GM13977 (cell line): ENCODE measurements at regions not wholly inside any gene's neighbourhood (a gene's known extent, or its start where the extent isn't known, plus 50 kb on each side); places are given as distances from the start of the nearest gene placed in this dataset.

Source experiments
- DNase-seq: peaks from one replicate; pipeline ENCODE4 v3.0.0; 2012; ENCODE audit warnings: low spot score
- in situ Hi-C: fragments of 300-500 bp; cut with MboI; formaldehyde crosslinking; loops from one replicate; pipeline ENCODE4 v1.12.0; 2022; ENCODE audit warnings: low sequenced_read_pairs, low pct_unique_long_range_greater_than_20kb, mixed read lengths, inconsistent platforms; ENCODE audit not compliant: unreplicated experiment
- TF ChIP-seq, protein P1 (sequence below): IDR thresholded peaks from 2 replicates; pipeline ENCODE4 v1.5.1; 2012; ENCODE audit warnings: mild to moderate bottlenecking, control low read depth; ENCODE audit not compliant: insufficient read depth; ENCODE audit errors: extremely low read depth, missing control alignments

DNA sequence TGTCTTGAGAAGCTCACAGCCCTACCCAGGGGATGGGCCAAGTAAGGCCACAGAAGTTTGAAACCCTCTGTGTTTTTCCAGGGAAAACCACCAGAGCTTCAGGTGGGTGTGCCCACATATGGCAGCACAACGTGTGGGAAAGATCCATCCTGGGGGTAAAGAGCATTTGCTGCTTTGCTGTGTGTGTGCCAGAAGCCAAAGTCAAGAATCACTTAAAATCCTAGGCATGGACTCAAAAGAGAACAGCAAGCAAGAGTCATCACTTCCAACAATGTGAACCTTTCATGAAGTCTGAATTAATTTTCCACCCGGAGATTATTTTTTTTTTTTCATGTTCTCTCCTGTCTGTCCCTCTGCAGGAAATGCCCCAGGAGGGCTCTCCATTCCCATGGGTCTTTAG lies 308.2 kb upstream of the SGK1 start:
- in situ Hi-C loops = no loop called here
- DNase-seq = no peak
- TF ChIP-seq, protein P1, sequence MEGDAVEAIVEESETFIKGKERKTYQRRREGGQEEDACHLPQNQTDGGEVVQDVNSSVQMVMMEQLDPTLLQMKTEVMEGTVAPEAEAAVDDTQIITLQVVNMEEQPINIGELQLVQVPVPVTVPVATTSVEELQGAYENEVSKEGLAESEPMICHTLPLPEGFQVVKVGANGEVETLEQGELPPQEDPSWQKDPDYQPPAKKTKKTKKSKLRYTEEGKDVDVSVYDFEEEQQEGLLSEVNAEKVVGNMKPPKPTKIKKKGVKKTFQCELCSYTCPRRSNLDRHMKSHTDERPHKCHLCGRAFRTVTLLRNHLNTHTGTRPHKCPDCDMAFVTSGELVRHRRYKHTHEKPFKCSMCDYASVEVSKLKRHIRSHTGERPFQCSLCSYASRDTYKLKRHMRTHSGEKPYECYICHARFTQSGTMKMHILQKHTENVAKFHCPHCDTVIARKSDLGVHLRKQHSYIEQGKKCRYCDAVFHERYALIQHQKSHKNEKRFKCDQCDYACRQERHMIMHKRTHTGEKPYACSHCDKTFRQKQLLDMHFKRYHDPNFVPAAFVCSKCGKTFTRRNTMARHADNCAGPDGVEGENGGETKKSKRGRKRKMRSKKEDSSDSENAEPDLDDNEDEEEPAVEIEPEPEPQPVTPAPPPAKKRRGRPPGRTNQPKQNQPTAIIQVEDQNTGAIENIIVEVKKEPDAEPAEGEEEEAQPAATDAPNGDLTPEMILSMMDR = no peak

DNA sequence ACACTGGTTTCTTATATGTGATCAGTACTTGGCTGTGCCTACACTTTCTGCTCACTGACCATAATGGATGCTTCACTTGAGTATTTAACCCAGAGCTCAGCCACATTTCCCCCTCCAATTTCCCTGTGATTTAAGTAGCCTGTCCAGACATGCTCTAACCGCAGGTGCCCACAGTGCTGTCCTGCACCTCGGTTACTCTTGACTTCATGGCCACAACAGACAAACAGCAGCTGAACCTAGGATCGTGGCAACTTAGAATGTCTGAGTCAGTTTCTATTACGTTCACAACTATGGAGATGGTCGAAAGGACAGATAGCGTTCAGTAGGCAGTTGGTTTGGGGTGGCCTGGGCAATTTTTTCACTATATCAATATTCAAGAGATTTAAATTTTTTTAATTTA lies 306.9 kb upstream of the SGK1 start:
- TF ChIP-seq, protein P1 = no peak
- in situ Hi-C loops = no loop called here
- no peak for DNase-seq

DNA sequence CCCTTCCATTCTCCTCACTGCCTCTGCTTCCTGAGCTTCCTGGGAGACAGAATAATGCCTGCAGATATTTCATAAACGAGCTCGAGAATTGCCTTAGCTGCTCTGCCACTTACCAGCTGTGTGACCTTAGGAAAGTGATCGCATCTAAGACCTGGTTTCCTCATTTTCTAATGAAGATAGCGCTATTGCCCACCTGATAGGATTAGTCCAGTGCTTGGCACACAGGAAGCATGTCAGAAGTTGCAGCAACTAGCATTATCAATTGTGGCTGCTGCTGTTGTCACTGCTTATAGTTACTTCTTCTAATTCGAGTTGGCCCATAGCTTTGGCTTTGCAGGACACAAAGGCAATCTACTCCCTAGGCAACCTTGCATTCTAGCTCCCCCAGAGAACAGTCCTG lies 305.5 kb upstream of the SGK1 start:
- in situ Hi-C loops = no loop called here
- no peak for DNase-seq
- TF ChIP-seq, protein P1 = no peak

DNA sequence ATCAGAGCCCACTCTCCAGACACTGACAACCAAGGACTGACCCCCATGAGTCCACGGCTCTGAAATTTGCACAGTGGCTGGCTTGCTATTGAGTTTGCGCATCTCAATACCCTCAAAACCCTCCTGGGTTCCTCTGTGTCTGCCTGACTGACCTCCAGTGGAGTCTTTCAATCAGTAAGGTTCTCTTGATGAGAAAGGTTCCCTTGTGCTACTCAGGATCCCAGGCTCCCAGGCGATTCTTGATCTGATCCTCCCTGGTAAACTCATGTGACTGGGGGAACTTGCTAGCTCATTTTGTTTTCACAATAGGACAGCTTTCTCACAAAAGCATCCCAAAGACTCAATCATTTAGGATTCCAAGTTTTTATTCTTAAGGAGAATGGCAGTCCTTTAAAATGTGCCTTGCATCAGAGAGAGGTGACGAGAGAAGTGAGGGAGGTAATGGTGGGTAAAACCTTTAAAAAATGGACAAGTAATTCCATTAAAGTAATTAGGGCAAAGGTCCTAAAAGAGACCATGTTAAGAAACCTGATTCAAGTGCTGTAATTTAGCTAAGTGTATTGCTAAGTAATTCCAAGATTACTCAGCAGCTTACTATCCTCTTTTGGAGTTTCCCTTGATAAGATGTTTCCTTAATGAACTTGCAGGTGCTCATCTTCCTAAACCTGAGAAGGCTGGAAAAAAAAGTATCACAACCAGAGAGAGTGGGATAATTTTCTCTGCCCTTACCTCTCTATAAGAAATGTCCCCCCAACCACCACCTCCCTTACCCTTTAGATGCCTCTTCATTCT lies 304.7 kb upstream of the SGK1 start:
- in situ Hi-C loops = no loop called here
- DNase-seq = no peak
- TF ChIP-seq, protein P1 = no peak

DNA sequence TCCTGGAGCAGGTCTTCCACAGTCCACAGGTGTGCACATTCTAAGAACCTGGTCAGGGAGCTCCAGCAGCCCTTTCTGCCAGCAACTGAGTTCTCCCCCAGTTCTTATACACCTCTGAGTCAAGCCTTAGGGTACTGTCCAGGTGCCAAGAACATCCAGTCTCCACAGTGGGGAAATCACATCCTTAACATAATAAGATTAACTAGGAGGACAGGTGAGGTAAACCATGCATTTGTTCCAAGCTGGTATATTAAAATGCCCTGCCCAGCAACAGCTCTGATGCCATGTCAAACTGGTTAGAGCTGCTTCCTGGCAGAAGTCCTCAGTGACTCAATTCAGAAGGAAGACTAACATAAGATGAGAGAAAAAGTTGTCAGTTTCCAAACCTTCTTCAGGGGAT lies 303.9 kb upstream of the SGK1 start:
- no peak for DNase-seq
- TF ChIP-seq, protein P1 = no peak
- in situ Hi-C loops = no loop called here

DNA sequence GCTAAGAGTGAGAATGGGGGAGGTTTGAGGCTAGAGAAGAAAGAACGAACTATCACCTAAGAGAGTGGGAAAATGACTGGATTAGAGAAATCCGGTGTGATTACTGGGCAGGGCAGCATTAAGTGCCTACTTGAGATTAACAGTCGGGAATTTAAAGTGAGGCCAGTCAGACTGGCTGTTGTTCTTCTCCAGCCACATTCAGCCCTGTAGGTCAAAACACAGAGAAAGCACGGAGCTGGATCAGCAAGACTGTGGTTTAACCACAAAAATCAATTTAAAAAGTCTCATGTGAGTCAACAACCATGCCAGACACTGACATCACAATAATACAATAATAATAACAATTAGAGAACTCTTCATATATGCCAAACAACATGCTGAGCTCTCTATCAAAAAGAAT lies 301.9 kb upstream of the SGK1 start:
- in situ Hi-C loops = no loop called here
- TF ChIP-seq, protein P1 = no peak
- no peak for DNase-seq
